IMR-90 (cell line): ENCODE measurements at regions not wholly inside any gene's neighbourhood (a gene's known extent, or its start where the extent isn't known, plus 50 kb on each side); places are given as distances from the start of the nearest gene placed in this dataset.

Source experiments
- CEBPB ChIP-seq: IDR thresholded peaks from 2 replicates; pipeline ENCODE4 v1.6.1; 2012; ENCODE audit warnings: low read depth, low read length, improper control_type of control experiment
- CTCF ChIP-seq: conservative IDR thresholded peaks from 2 replicates; pipeline ENCODE4 v1.5.1; 2012; ENCODE audit warnings: mild to moderate bottlenecking, low read depth, low read length, improper control_type of control experiment
- FOS ChIP-seq: fragments of 150-350 bp; IDR thresholded peaks from 2 replicates; pipeline ENCODE4 v1.6.1; 2016; ENCODE audit warnings: low read depth, low read length
- MAFK ChIP-seq: IDR thresholded peaks from 2 replicates; pipeline ENCODE4 v1.6.1; 2012; ENCODE audit warnings: low read depth, low read length, improper control_type of control experiment
- MAZ ChIP-seq: IDR thresholded peaks from 2 replicates; pipeline ENCODE4 v1.6.1; 2012; ENCODE audit warnings: low read depth, mild to moderate bottlenecking, low read length, improper control_type of control experiment, moderate library complexity, borderline replicate concordance
- MXI1 ChIP-seq: IDR thresholded peaks from 2 replicates; pipeline ENCODE4 v1.6.1; 2012; ENCODE audit warnings: low read depth, mild to moderate bottlenecking, low read length, moderate library complexity, borderline replicate concordance
- NFE2L2 ChIP-seq: fragments of 150-350 bp; IDR thresholded peaks from 2 replicates; pipeline ENCODE4 v1.6.1; 2016; ENCODE audit warnings: low read depth, mild to moderate bottlenecking, low read length
- POLR2A ChIP-seq: IDR thresholded peaks from 2 replicates; pipeline ENCODE4 v1.6.1; 2012; ENCODE audit warnings: mild to moderate bottlenecking, low read depth, low read length
- RAD21 ChIP-seq: IDR thresholded peaks from 2 replicates; pipeline ENCODE4 v1.6.1; 2012; ENCODE audit warnings: low read length, improper control_type of control experiment
- RCOR1 ChIP-seq: IDR thresholded peaks from 2 replicates; pipeline ENCODE4 v1.6.1; 2012; ENCODE audit warnings: mild to moderate bottlenecking, low read length, improper control_type of control experiment; ENCODE audit not compliant: insufficient replicate concordance
- RFX5 ChIP-seq: IDR thresholded peaks from 2 replicates; pipeline ENCODE4 v1.8.0; 2012; ENCODE audit warnings: low read depth, mild to moderate bottlenecking, low read length, moderate library complexity
- SMC3 ChIP-seq: fragments of 150-350 bp; IDR thresholded peaks from 2 replicates; pipeline ENCODE4 v1.6.1; 2016; ENCODE audit warnings: low read depth, mild to moderate bottlenecking, antibody characterized with exemption, low read length, moderate library complexity

GRCh38 chr7:17528636-17529035, 230.2 kb downstream of the AHR start:
- TF ChIP-seq CTCF = no peak
- TF ChIP-seq POLR2A = no peak
- no peak for TF ChIP-seq SMC3
- no peak for TF ChIP-seq RCOR1
- no peak for TF ChIP-seq MAZ
- no peak for TF ChIP-seq NFE2L2
- no peak for TF ChIP-seq CEBPB
- no peak for TF ChIP-seq MXI1
- TF ChIP-seq RFX5 = no peak
- no peak for TF ChIP-seq FOS
- TF ChIP-seq MAFK = no peak
- no peak for TF ChIP-seq RAD21
